Mucosa of descending colon (tissue), 3 donors: ENCODE measurements at regions not wholly inside any gene's neighbourhood (a gene's known extent, or its start where the extent isn't known, plus 50 kb on each side); places are given as distances from the start of the nearest gene placed in this dataset.
A peak's percentile ranks its signal among the peaks of the same experiment; 100 is the strongest.

Source experiments
- ATAC-seq: fragments of 200-7000 bp; cut with Tn5 transposase; one replicate; pipeline ENCODE4 v1.9.1; 2020; ENCODE audit warnings: mild to moderate bottlenecking, moderate library complexity
- DNase-seq, 3 donors: peaks; one replicate each; pipeline ENCODE4 v3.0.0-alpha.2; 2020
- H3K36me3 ChIP-seq: fragments of 200-600 bp; one replicate; pipeline ENCODE4 v1.8.0; 2021; ENCODE audit warnings: low read depth, mild to moderate bottlenecking
- H3K4me1 ChIP-seq: fragments of 200-600 bp; one replicate; pipeline ENCODE4 v1.8.0; 2021; ENCODE audit warnings: low read depth, mild to moderate bottlenecking
- H3K4me3 ChIP-seq: fragments of 200-600 bp; one replicate; pipeline ENCODE4 v1.8.0; 2021; ENCODE audit warnings: mild to moderate bottlenecking
- H3K9me3 ChIP-seq: fragments of 200-600 bp; one replicate; pipeline ENCODE4 v1.8.0; 2021; ENCODE audit warnings: mild to moderate bottlenecking
- intact Hi-C, 2 donors: fragments of 100-400 bp; cut with DNase I in 1 of 2; cut with micrococcal nuclease in 1 of 2; formaldehyde crosslinking; loops; one replicate each; pipeline versions ENCODE4 v1.11.0 to v1.11.1; 2022; cut with DNase I, micrococcal nuclease
- TF ChIP-seq, protein P1 (sequence below): fragments of 200-600 bp; IDR thresholded peaks from one replicate; pipeline ENCODE4 v1.8.0; 2022; ENCODE audit warnings: antibody characterized with exemption, mild to moderate bottlenecking
- donor health status: DM: no; HTN: no; CAD: no; lungs with moderate emphysema.
- donor health status: DM: no; HTN: no; CAD: no.
- donor health status: DM: no; HTN: yes; CAD: no.

DNA sequence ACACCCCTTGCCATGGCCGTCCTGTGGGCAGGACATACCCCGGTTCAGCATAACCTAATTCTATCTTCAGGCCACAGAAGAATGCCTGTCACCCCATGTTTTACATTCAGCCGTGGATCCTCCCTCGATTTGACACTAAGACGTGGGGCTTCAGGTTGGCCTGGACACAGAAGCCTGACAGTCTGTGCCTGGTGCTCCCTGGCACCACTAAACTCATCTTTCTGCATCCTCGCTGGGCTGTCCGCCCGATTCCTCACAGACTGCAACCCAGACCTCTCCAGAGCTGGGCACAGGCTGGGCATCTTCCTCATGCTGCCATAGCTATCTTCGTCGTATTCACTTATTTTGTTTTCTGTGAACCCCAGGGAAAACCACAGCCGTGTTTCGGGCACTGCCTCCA, 117.8 kb upstream of the IQSEC1 start:
- intact Hi-C loops: no loop called here
- H3K9me3 ChIP-seq: no peaks in the 10 kb centered on the region
- no peak for DNase-seq
- no peaks in the 10 kb centered on the region for H3K36me3 ChIP-seq
- no peaks in the 10 kb centered on the region for H3K4me1 ChIP-seq
- no peak overlapping the region for H3K4me3 ChIP-seq
- no peak for ATAC-seq
- TF ChIP-seq, protein P1, sequence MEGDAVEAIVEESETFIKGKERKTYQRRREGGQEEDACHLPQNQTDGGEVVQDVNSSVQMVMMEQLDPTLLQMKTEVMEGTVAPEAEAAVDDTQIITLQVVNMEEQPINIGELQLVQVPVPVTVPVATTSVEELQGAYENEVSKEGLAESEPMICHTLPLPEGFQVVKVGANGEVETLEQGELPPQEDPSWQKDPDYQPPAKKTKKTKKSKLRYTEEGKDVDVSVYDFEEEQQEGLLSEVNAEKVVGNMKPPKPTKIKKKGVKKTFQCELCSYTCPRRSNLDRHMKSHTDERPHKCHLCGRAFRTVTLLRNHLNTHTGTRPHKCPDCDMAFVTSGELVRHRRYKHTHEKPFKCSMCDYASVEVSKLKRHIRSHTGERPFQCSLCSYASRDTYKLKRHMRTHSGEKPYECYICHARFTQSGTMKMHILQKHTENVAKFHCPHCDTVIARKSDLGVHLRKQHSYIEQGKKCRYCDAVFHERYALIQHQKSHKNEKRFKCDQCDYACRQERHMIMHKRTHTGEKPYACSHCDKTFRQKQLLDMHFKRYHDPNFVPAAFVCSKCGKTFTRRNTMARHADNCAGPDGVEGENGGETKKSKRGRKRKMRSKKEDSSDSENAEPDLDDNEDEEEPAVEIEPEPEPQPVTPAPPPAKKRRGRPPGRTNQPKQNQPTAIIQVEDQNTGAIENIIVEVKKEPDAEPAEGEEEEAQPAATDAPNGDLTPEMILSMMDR: no peak

GRCh38 chr3:13190378-13190765, 117.1 kb upstream of the IQSEC1 start:
- Histone ChIP-seq H3K4me3 (no peak overlapping the region), H3K36me3 (no peaks in the 10 kb centered on the region), H3K9me3 (no peaks in the 10 kb centered on the region), H3K4me1 (no peaks in the 10 kb centered on the region)
- intact Hi-C loops: no loop called here
- no peak for ATAC-seq
- DNase-seq: no peak
- TF ChIP-seq, protein P1: no peak

DNA sequence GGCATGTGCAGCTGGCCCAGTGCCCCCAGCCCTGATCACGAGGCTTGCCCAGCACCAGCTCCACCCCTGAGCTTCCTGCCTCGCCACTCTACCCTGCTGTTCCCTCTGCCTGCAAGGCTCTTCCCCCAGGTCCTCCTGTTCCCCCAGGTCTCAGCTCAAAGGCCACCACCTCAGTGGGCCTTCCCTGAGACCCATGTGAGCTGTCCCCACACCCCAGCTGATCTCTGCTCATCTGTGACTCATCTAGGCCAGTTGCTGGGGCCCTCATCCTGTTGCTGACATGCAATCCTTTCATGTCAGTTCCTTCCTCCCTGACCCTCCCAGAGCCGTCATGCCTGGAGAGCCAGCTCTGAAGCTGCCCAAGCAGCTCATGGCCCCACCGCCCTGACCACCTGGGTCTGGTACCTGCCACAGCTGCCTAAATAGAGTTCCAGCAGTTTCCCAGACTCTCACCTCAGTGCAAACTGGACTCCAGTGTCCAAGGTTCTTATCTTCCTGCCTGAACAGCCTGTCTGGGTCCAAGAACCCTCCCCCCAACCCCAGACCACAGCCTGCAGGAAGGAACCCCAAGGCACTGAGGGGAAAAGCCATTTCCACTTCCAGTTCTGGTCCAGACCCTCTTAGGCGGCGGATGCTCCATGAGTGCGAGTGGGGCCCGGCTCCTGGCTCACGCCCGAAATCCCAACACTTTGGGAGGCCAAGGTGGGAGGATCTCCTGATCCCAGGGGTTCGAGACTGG, 116.6 kb upstream of the IQSEC1 start:
- DNase-seq (no peak), ATAC-seq (peak; percentile 37)
- TF ChIP-seq, protein P1: no peak

GRCh38 chr3:13188975-13189374, 115.7 kb upstream of the IQSEC1 start:
- no peak for DNase-seq
- no peak overlapping the region for H3K4me3 ChIP-seq
- H3K4me1 ChIP-seq: no peaks in the 10 kb centered on the region
- TF ChIP-seq, protein P1: no peak
- H3K36me3 ChIP-seq: no peaks in the 10 kb centered on the region
- no peak for ATAC-seq
- H3K9me3 ChIP-seq: no peaks in the 10 kb centered on the region
- intact Hi-C loops: no loop called here

More for the DNA sequence above, 116.6 kb upstream of the IQSEC1 start:
- H3K4me3 ChIP-seq: no peak overlapping the region
- no peaks in the 10 kb centered on the region for H3K36me3 ChIP-seq
- H3K9me3 ChIP-seq: no peaks in the 10 kb centered on the region
- intact Hi-C loops: no loop called here
- no peaks in the 10 kb centered on the region for H3K4me1 ChIP-seq

DNA sequence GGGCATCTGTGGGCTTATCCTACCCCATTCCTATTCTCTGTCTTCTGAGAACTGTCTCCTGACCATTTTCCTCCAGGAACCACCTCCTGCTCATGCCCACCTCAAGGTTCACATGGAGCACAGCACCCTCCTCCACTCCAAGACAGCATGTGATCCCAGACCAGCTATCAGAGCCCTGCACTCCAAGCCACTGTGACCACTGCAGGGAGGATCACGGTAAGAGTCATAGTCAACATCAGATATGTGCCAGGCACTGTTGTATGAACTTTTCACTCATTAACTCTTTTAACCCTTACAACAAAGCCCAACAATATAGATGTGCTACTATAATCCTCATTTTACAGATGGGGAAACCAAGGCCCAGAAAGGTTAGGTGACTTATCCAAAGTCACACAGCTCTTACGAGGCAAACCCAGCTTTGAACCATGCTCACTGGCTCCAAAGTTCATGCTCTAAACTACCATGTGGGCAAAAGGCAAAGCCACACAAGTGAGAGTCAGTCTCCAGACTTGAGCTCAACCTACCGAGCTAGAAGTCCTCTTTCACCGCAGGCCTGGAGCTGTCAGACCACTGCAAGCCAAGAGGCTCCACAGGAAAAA, 115.1 kb upstream of the IQSEC1 start:
- DNase-seq (no peak), ATAC-seq (no peak)
- TF ChIP-seq, protein P1: no peak
- intact Hi-C loops: no loop called here
- H3K9me3 ChIP-seq: no peaks in the 10 kb centered on the region
- H3K4me3 ChIP-seq: no peak overlapping the region
- H3K36me3 ChIP-seq: no peaks in the 10 kb centered on the region
- H3K4me1 ChIP-seq: no peaks in the 10 kb centered on the region
